Hepatocyte (in vitro differentiated cells): ENCODE measurements at regions not wholly inside any gene's neighbourhood (a gene's known extent, or its start where the extent isn't known, plus 50 kb on each side); places are given as distances from the start of the nearest gene placed in this dataset.

Experiments
- DNase-seq: peaks from one replicate; pipeline ENCODE4 v3.0.0-alpha.2; 2016; ENCODE audit warnings: low spot score
- H2AFZ ChIP-seq: fragments of 200-600 bp; sonication (generic); 2 replicates; pipeline ENCODE4 v1.6.0; 2016; ENCODE audit warnings: antibody characterized with exemption, mild to moderate bottlenecking
- H3K27ac ChIP-seq: fragments of 200-600 bp; sonication (generic); 2 replicates; pipeline ENCODE4 v1.5.1; 2016; ENCODE audit warnings: mild to moderate bottlenecking
- H3K27me3 ChIP-seq: fragments of 200-600 bp; sonication (generic); 2 replicates; pipeline ENCODE4 v1.6.1; 2016
- H3K36me3 ChIP-seq: fragments of 200-600 bp; sonication (generic); replicated peaks from 2 replicates; pipeline ENCODE4 v1.5.1; 2016; ENCODE audit warnings: low read depth; ENCODE audit not compliant: insufficient read depth
- H3K4me1 ChIP-seq: fragments of 200-600 bp; sonication (generic); 2 replicates; pipeline ENCODE4 v1.5.1; 2016; ENCODE audit warnings: mild to moderate bottlenecking, moderate library complexity; ENCODE audit not compliant: insufficient read depth
- H3K4me2 ChIP-seq: fragments of 200-600 bp; sonication (generic); 2 replicates; pipeline ENCODE4 v1.6.0; 2016
- H3K4me3 ChIP-seq: fragments of 200-600 bp; sonication (generic); 2 replicates; pipeline ENCODE4 v1.5.1; 2016; ENCODE audit warnings: mild to moderate bottlenecking
- H3K79me2 ChIP-seq: fragments of 200-600 bp; sonication (generic); 2 replicates; pipeline ENCODE4 v1.6.0; 2017; ENCODE audit warnings: mild to moderate bottlenecking
- H3K9me2 ChIP-seq: fragments of 200-600 bp; sonication (generic); replicated peaks from 2 replicates; pipeline ENCODE4 v1.6.0; 2017; ENCODE audit warnings: mild to moderate bottlenecking; ENCODE audit not compliant: insufficient read depth
- H3K9me3 ChIP-seq: fragments of 200-600 bp; sonication (generic); 2 replicates; pipeline ENCODE4 v1.5.1; 2016; ENCODE audit warnings: low read depth, mild to moderate bottlenecking
- H4K20me1 ChIP-seq: fragments of 200-600 bp; sonication (generic); 2 replicates; pipeline ENCODE4 v1.6.0; 2016; ENCODE audit warnings: mild to moderate bottlenecking; ENCODE audit not compliant: insufficient read depth, poor library complexity, severe bottlenecking
- CTCF ChIP-seq: fragments of 200-600 bp; sonication (generic); IDR thresholded peaks from 2 replicates; pipeline ENCODE4 v1.5.1; 2016; ENCODE audit warnings: antibody characterized with exemption, mild to moderate bottlenecking; ENCODE audit not compliant: poor library complexity
- EZH2 ChIP-seq: fragments of 200-600 bp; sonication (generic); IDR thresholded peaks from 2 replicates; pipeline ENCODE4 v1.6.1; 2016; ENCODE audit warnings: antibody characterized with exemption, mild to moderate bottlenecking, borderline replicate concordance
- EZH2phosphoT487 ChIP-seq: fragments of 200-600 bp; sonication (generic); IDR thresholded peaks from one replicate; pipeline ENCODE4 v1.6.1; 2018; ENCODE audit warnings: antibody characterized with exemption, mild to moderate bottlenecking, low read depth, moderate library complexity; ENCODE audit not compliant: unreplicated experiment, severe bottlenecking
- WGBS: methylation state at CpG from one replicate; pipeline ENCODE4 v1.1.6; 2016; ENCODE audit warnings: low lambda C conversion rate; ENCODE audit errors: missing lambda C conversion rate; 5-methylcytosine and 5-hydroxymethylcytosine counted together

DNA sequence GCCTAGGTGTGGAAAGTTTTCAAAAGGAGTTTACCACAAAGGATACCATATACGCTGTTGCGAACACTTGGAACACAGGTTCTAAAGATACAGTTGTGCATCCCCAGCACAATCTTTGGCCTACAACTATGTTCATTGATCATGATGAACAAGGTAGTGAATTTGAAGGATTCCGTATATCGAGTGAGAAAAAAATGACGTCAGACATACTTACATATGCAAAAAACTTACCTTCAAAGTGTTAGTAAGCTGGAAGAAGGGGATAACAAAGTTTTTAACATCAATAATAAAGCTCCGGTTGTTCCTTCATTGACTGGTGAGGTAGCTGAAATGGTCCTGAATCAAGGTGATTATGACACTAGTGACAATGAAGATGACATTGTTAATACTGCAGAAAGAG is 133.9 kb upstream of the PDE3A start:
- WGBS, result 93% methylated on average over 6 of the region's 6 CpGs
- Histone ChIP-seq H2AFZ (no peak overlapping the region), H3K4me3 (no peak overlapping the region), H3K4me1 (no peaks in the 10 kb centered on the region), H3K36me3 (no peaks in the 10 kb centered on the region), H3K4me2 (no peak overlapping the region), H3K27me3 (no peaks in the 10 kb centered on the region), H3K79me2 (no peaks in the 10 kb centered on the region), H3K27ac (no peak overlapping the region), H3K9me2 (no peaks in the 10 kb centered on the region), H3K9me3 (no peaks in the 10 kb centered on the region), H4K20me1 (no peaks in the 10 kb centered on the region)
- TF ChIP-seq CTCF (no peak), EZH2 (no peak), EZH2phosphoT487 (no peak)
- DNase-seq, result no peak

DNA sequence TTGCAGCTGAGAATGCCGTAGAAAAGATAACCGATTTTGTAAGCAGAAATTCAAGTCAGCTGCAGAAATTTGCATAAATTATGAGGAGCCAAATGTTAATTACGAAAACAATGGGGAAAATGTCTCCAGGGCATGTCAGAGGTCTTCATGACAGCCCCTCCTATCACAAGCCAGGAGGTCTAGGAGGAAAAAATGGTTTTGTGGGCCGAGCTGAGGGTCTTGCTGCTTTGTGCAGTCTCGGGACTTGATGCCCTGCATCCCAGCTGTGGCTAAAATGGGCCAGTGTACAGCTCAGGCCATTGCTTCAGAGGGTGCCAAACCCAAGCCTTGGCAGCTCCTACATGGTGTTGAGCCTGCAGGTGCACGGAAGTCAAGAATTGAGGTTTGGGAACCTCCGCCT is 131.2 kb upstream of the PDE3A start:
- Histone ChIP-seq H3K79me2 (no peaks in the 10 kb centered on the region), H4K20me1 (no peaks in the 10 kb centered on the region), H3K36me3 (no peaks in the 10 kb centered on the region), H3K9me2 (no peaks in the 10 kb centered on the region), H3K4me2 (no peak overlapping the region), H3K27me3 (no peaks in the 10 kb centered on the region), H3K9me3 (no peaks in the 10 kb centered on the region), H2AFZ (no peak overlapping the region), H3K27ac (no peak overlapping the region), H3K4me1 (no peaks in the 10 kb centered on the region), H3K4me3 (no peak overlapping the region)
- TF ChIP-seq EZH2, result no peak
- no peak for TF ChIP-seq EZH2phosphoT487
- no peak for TF ChIP-seq CTCF
- 92% methylated on average over 7 of the region's 7 CpGs for WGBS
- no peak for DNase-seq

- no peaks in the 10 kb centered on the region for H3K79me2 ChIP-seq
- H3K36me3 ChIP-seq, result no peaks in the 10 kb centered on the region
- no peak overlapping the region for H3K4me2 ChIP-seq
- H3K27me3 ChIP-seq, result no peaks in the 10 kb centered on the region
- H3K4me3 ChIP-seq, result no peak overlapping the region
- no peak overlapping the region for H2AFZ ChIP-seq
- WGBS, result 71% methylated on average over 1 of the region's 1 CpG
- no peaks in the 10 kb centered on the region for H3K4me1 ChIP-seq
- H3K9me3 ChIP-seq, result no peaks in the 10 kb centered on the region
- H3K9me2 ChIP-seq, result no peaks in the 10 kb centered on the region
- TF ChIP-seq CTCF (no peak), EZH2phosphoT487 (no peak), EZH2 (no peak)
- no peak for DNase-seq
- no peaks in the 10 kb centered on the region for H4K20me1 ChIP-seq
- no peak overlapping the region for H3K27ac ChIP-seq
Measured at GRCh38 chr12:20245491-20245890, 122.8 kb upstream of the PDE3A start.

- H3K9me3 ChIP-seq, result no peaks in the 10 kb centered on the region
- WGBS, result 89% methylated on average over 3 of the region's 3 CpGs
- no peaks in the 10 kb centered on the region for H4K20me1 ChIP-seq
- no peak overlapping the region for H2AFZ ChIP-seq
- no peaks in the 10 kb centered on the region for H3K36me3 ChIP-seq
- TF ChIP-seq CTCF (no peak), EZH2 (no peak), EZH2phosphoT487 (no peak)
- no peak for DNase-seq
- H3K27ac ChIP-seq, result no peak overlapping the region
- no peaks in the 10 kb centered on the region for H3K27me3 ChIP-seq
- H3K79me2 ChIP-seq, result no peaks in the 10 kb centered on the region
- no peak overlapping the region for H3K4me3 ChIP-seq
- no peaks in the 10 kb centered on the region for H3K4me1 ChIP-seq
- no peak overlapping the region for H3K4me2 ChIP-seq
- no peaks in the 10 kb centered on the region for H3K9me2 ChIP-seq
Measured at GRCh38 chr12:20248646-20249045, 119.7 kb upstream of the PDE3A start.
